GM12865 (cell line): ENCODE measurements at regions not wholly inside any gene's neighbourhood (a gene's known extent, or its start where the extent isn't known, plus 50 kb on each side); places are given as distances from the start of the nearest gene placed in this dataset.

ENCODE experiments used
- DNase-seq: peaks from one replicate; pipeline ENCODE4 v3.0.0; 2010; ENCODE audit warnings: low read depth
- H3K4me3 ChIP-seq: 2 replicates; pipeline ENCODE4 v1.5.1; 2011; ENCODE audit warnings: mild to moderate bottlenecking, low read depth, low read length, control low read depth
- CTCF ChIP-seq: IDR thresholded peaks from 2 replicates; pipeline ENCODE4 v1.5.1; 2011; ENCODE audit warnings: low read length, control low read depth, low read depth, inconsistent platforms; ENCODE audit not compliant: insufficient read depth; ENCODE audit errors: missing control alignments

DNA sequence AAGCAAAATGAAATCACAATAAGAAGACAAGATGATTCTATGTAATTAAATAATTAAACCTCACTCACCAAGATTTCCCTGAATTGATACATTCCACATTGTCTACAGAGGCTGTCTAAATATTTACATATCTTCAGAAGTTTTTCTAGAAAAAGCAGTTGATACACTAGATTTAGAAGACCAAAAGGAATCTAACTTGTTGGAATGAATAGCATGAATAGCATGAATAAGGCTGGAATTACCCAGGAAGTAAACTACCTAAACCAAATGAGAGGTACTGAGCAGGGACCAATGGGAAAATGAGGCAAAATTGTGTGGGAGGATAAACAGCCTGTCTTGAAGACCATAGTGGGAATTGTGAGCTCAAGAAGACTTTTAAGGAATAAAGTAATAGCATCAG, 479.7 kb downstream of the TXNL1 start:
- no peak for TF ChIP-seq CTCF
- no peak overlapping the region for H3K4me3 ChIP-seq
- no peak for DNase-seq

GRCh38 chr18:56157541-56157940, 480.9 kb downstream of the TXNL1 start:
- no peak for TF ChIP-seq CTCF
- no peak for DNase-seq
- H3K4me3 ChIP-seq = no peak overlapping the region

DNA sequence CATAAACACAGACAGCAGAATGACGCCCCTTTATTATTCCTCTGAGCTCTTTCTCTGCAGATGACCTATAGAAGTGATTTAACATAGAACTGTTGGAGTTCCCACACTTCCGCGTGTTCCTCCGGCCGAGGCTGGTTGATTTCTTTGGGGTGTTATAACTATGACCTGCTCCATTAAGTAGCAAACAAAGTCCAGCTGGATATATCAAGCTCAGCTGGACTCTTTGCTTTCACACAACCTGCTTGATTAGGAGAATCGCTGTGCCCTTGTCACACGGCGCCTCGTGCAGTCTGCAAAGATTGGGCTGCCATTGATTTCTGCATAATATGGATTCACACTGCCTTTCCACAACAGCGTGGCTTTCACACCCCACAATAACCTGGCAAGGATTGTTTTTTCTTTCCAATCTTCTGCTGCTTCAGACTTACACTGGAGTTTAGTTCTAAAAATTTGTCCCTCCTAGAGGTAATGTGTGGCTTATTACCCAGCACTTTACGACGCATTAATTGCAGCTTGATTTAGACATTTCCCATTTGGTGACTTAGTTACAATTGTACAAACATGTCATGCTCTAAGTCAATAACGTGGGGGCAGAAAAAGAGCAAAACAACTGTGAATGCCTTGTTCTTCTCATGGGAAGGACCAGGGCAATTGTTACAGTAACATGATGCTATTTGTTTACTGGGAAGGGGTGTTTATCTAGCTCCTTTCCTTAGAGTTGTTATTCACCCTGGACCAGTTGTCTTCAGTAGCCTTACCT, 485.7 kb downstream of the TXNL1 start:
- DNase-seq = no peak
- no peak for TF ChIP-seq CTCF
- no peak overlapping the region for H3K4me3 ChIP-seq

DNA sequence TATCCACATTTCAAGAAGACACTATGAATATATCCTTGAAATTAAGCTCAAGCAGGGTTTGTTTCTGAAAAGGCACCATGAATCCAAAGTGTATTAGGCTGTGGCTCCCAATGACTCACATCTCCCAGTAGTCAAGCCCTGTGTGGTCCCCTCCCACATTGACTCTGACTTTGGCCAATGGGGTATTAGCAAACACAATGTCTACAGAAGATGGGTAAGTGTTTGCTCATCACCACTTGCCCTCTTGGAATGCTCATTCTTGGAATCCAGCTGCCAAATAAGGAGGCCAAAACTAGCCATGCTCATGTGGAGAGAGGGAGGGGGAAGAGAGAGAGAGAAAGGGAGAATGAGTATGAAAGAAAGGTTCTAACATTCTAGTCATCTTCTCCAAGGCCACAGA, 490.0 kb downstream of the TXNL1 start:
- no peak for DNase-seq
- no peak for TF ChIP-seq CTCF
- H3K4me3 ChIP-seq = no peak overlapping the region

DNA sequence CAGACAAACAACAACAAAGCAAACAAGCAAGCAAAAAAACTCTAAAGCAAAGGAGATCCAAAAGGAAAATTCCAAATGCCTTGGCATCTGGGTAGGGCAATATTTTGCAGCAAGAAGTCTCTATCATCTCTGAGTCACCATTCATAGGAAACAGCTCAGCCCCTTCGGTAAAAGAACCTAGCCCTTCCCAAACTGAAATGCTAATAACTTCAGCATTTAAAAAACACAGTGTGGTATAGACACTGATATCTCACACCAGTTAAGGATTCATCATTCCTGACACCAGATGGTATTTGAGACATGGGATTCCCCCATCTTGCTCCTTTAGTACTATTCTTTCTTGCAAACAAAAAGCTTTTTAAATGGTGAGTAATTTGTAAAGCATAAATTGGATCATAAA, 491.8 kb downstream of the TXNL1 start:
- H3K4me3 ChIP-seq = no peak overlapping the region
- DNase-seq = no peak
- TF ChIP-seq CTCF = no peak

- no peak for DNase-seq
- no peak overlapping the region for H3K4me3 ChIP-seq
- TF ChIP-seq CTCF = no peak
Observed at GRCh38 chr18:56142001-56142400, 496.4 kb downstream of the TXNL1 start.

DNA sequence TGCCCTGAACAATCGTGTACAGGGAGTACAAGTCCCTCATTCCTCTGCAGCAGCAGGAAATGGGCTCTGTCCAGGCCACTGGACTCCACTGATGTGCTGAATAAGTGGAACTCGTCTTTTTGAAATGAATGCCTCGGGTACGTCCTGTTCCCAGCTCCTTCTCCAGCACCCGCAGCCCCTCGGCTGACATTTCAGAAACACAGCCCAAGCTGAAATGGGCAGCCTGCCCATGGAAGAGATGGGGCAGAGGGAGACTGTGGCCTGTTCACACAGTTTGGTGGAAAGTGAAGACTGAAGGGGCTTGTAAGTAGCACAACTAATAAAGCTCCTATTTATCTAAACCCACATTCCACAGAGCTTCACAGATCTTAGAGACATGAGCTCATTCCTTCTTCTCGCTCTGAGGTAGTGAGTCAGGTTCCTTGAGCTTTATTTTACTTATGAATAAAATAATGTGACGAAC, 498.6 kb downstream of the TXNL1 start:
- no peak overlapping the region for H3K4me3 ChIP-seq
- DNase-seq = no peak
- TF ChIP-seq CTCF = no peak
